SK-N-SH (cell line): ENCODE measurements at regions not wholly inside any gene's neighbourhood (a gene's known extent, or its start where the extent isn't known, plus 50 kb on each side); places are given as distances from the start of the nearest gene placed in this dataset.
"Not testable (repeated sequence)": the region's sequence is repeated elsewhere in the genome, so short reads cannot be mapped to it uniquely, and the experiment has no call there.

Experiments
- CHD2 ChIP-seq: fragments of 150-350 bp; IDR thresholded peaks from 2 replicates; pipeline ENCODE4 v1.6.1; 2018; ENCODE audit warnings: low read length; ENCODE audit not compliant: partially characterized antibody
- CTCF ChIP-seq: fragments of 200-600 bp; sonication (generic); IDR thresholded peaks from 2 replicates; pipeline ENCODE4 v1.6.1; 2017; ENCODE audit warnings: antibody characterized with exemption, mild to moderate bottlenecking, moderate library complexity
- EZH2phosphoT487 ChIP-seq: fragments of 200-600 bp; sonication (generic); IDR thresholded peaks from 2 replicates; pipeline ENCODE4 v1.6.1; 2017; ENCODE audit warnings: low read depth, mixed run types, mild to moderate bottlenecking, antibody characterized with exemption, moderate library complexity, borderline replicate concordance
- FOXM1 ChIP-seq: IDR thresholded peaks from 2 replicates; pipeline ENCODE4 v1.4.0; 2012; ENCODE audit warnings: low read depth, mild to moderate bottlenecking
- GATA2 ChIP-seq: sonication (generic); formaldehyde crosslinking; IDR thresholded peaks from 2 replicates; pipeline ENCODE4 v1.5.0; 2020; ENCODE audit warnings: mild to moderate bottlenecking, missing genetic modification reagents
- JUND ChIP-seq: IDR thresholded peaks from 2 replicates; pipeline ENCODE4 v1.4.0; 2012
- NRF1 ChIP-seq: IDR thresholded peaks from 2 replicates; pipeline ENCODE4 v1.6.1; 2012; ENCODE audit warnings: low read depth, mild to moderate bottlenecking, low read length
- PBX3 ChIP-seq: IDR thresholded peaks from 2 replicates; pipeline ENCODE4; 2012
- POLR2AphosphoS5 ChIP-seq: IDR thresholded peaks from 2 replicates; pipeline ENCODE4 v1.6.1; 2012; ENCODE audit warnings: low read depth, low read length
- REST ChIP-seq: IDR thresholded peaks from 2 replicates; pipeline ENCODE4 v1.6.1; 2012; ENCODE audit warnings: mild to moderate bottlenecking, low read depth, low read length, moderate library complexity
- SIN3A ChIP-seq: IDR thresholded peaks from 2 replicates; pipeline ENCODE4 v1.6.1; 2012; ENCODE audit warnings: low read depth, mild to moderate bottlenecking, low read length, moderate library complexity, borderline replicate concordance
- SMC3 ChIP-seq: IDR thresholded peaks from 2 replicates; pipeline ENCODE4 v1.6.1; 2012; ENCODE audit warnings: low read depth, low read length, improper control_type of control experiment
- TCF12 ChIP-seq: IDR thresholded peaks from 2 replicates; pipeline ENCODE4 v1.4.0; 2012
- TF ChIP-seq, protein P1 (sequence below): IDR thresholded peaks from 2 replicates; pipeline ENCODE4 v1.4.0; 2012; ENCODE audit warnings: low read depth

DNA sequence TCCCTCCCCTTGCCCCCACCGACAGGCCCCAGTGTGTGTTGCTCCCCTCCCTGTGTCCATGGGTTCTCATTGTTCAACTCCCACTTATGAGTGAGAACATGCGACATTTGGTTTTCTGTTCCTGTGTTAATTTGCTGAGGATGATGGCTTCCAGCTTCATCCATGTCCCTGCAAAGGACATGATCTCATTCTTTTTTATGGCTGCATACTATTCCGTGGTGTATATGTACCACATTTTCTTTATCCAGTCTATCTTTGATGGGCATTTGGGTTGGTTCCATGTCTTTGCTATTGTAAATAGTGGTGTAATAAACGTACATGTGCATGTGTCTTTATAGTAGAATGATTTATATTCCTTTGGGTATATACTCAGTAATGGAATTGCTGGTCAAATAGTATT, 85.6 kb upstream of the NFASC start:
- not testable (repeated sequence) for TF ChIP-seq POLR2AphosphoS5; SIN3A; CTCF; FOXM1; PBX3; SMC3; EZH2phosphoT487; REST; TCF12; GATA2 (CRISPR knock-in tag); NRF1; CHD2; JUND
- TF ChIP-seq, protein P1, sequence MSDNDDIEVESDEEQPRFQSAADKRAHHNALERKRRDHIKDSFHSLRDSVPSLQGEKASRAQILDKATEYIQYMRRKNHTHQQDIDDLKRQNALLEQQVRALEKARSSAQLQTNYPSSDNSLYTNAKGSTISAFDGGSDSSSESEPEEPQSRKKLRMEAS = not testable (repeated sequence)
